GM12864 (cell line): ENCODE measurements at regions not wholly inside any gene's neighbourhood (a gene's known extent, or its start where the extent isn't known, plus 50 kb on each side); places are given as distances from the start of the nearest gene placed in this dataset.

ENCODE experiments used
- DNase-seq: peaks from one replicate; pipeline ENCODE4 v3.0.0-alpha.2; 2011; ENCODE audit warnings: low read depth
- H3K4me3 ChIP-seq: 2 replicates; pipeline ENCODE4 v1.5.1; 2011; ENCODE audit warnings: mild to moderate bottlenecking, low read depth, low read length, control low read depth
- CTCF ChIP-seq: IDR thresholded peaks from 2 replicates; pipeline ENCODE4 v1.5.1; 2011; ENCODE audit warnings: low read depth, mild to moderate bottlenecking, moderate library complexity, low read length, control low read depth, inconsistent platforms; ENCODE audit errors: missing control alignments

- no peak overlapping the region for H3K4me3 ChIP-seq
- no peak for TF ChIP-seq CTCF
- no peak for DNase-seq
Measured at GRCh38 chr1:190019717-190020116, 457.9 kb downstream of the BRINP3 start.

- no peak for DNase-seq
- no peak overlapping the region for H3K4me3 ChIP-seq
- no peak for TF ChIP-seq CTCF
Measured at GRCh38 chr1:190022709-190023108, 455.0 kb downstream of the BRINP3 start.

GRCh38 chr1:190029441-190029840 is 448.2 kb downstream of the BRINP3 start:
- no peak overlapping the region for H3K4me3 ChIP-seq
- TF ChIP-seq CTCF, result no peak
- DNase-seq, result no peak

GRCh38 chr1:190043655-190044054 is 434.0 kb downstream of the BRINP3 start:
- no peak for TF ChIP-seq CTCF
- no peak for DNase-seq

GRCh38 chr1:190046231-190046630 is 431.4 kb downstream of the BRINP3 start:
- no peak for TF ChIP-seq CTCF
- DNase-seq, result no peak
- no peak overlapping the region for H3K4me3 ChIP-seq

More at GRCh38 chr1:190043655-190044054, 434.0 kb downstream of the BRINP3 start:
- H3K4me3 ChIP-seq, result no peak overlapping the region
